H9 (cell line): ENCODE measurements at regions not wholly inside any gene's neighbourhood (a gene's known extent, or its start where the extent isn't known, plus 50 kb on each side); places are given as distances from the start of the nearest gene placed in this dataset.

Experiments
- DNase-seq: peaks from one replicate; pipeline ENCODE4 v3.0.0-alpha.2; 2017
- H2AFZ ChIP-seq: one replicate; pipeline ENCODE4 v1.6.1; 2013; ENCODE audit warnings: mild to moderate bottlenecking, low read length, control low read depth, moderate library complexity
- H2AK5ac ChIP-seq: 2 replicates; pipeline ENCODE4 v1.6.1; 2013; ENCODE audit warnings: low read length, control low read depth, mixed read lengths; ENCODE audit not compliant: insufficient read length
- H2BK120ac ChIP-seq: one replicate; pipeline ENCODE4 v1.6.1; 2013; ENCODE audit warnings: low read depth, mild to moderate bottlenecking, low read length, control low read depth, inconsistent platforms; ENCODE audit not compliant: poor library complexity, severe bottlenecking
- H2BK12ac ChIP-seq: 2 replicates; pipeline ENCODE4 v1.6.1; 2013; ENCODE audit warnings: low read length, control low read depth, mixed read lengths, low read depth; ENCODE audit not compliant: insufficient read length
- H2BK15ac ChIP-seq: 2 replicates; pipeline ENCODE4 v1.6.1; 2013; ENCODE audit warnings: low read depth, low read length, control low read depth
- H2BK20ac ChIP-seq: one replicate; pipeline ENCODE4 v1.6.1; 2013; ENCODE audit warnings: low read depth, mild to moderate bottlenecking, low read length, control low read depth, inconsistent platforms; ENCODE audit not compliant: poor library complexity, severe bottlenecking
- H2BK5ac ChIP-seq: 2 replicates; pipeline ENCODE4 v1.6.1; 2013; ENCODE audit warnings: low read length, control low read depth, mixed read lengths; ENCODE audit not compliant: insufficient read length
- H3K14ac ChIP-seq: 2 replicates; pipeline ENCODE4 v1.6.1; 2013; ENCODE audit warnings: low read length, control low read depth; ENCODE audit not compliant: insufficient read depth
- H3K18ac ChIP-seq: 2 replicates; pipeline ENCODE4 v1.6.1; 2013; ENCODE audit warnings: low read depth, mild to moderate bottlenecking, mixed read lengths, low read length, control low read depth; ENCODE audit not compliant: insufficient read length
- H3K23ac ChIP-seq: 2 replicates; pipeline ENCODE4 v1.6.1; 2013; ENCODE audit warnings: low read length, control low read depth, mixed read lengths, low read depth; ENCODE audit not compliant: insufficient read length
- H3K23me2 ChIP-seq: 2 replicates; pipeline ENCODE4 v1.6.1; 2013; ENCODE audit warnings: low read depth, mild to moderate bottlenecking, mixed read lengths, low read length, control low read depth; ENCODE audit not compliant: insufficient read length, poor library complexity, severe bottlenecking
- H3K27ac ChIP-seq: 2 replicates; pipeline ENCODE4 v1.5.1; 2013; ENCODE audit warnings: low read length, control low read depth, mixed read lengths, low read depth; ENCODE audit not compliant: insufficient read length
- H3K27me3 ChIP-seq: 2 replicates; pipeline ENCODE4 v1.6.1; 2013; ENCODE audit warnings: low read length, control low read depth, inconsistent platforms; ENCODE audit not compliant: insufficient read depth
- H3K4ac ChIP-seq: 2 replicates; pipeline ENCODE4 v1.6.1; 2013; ENCODE audit warnings: low read depth, mild to moderate bottlenecking, control low read depth, inconsistent platforms, low read length, moderate library complexity
- H3K4me1 ChIP-seq: 2 replicates; pipeline ENCODE4 v1.6.1; 2013; ENCODE audit warnings: low read length, control low read depth, inconsistent platforms; ENCODE audit not compliant: insufficient read depth
- H3K4me2 ChIP-seq: 2 replicates; pipeline ENCODE4 v1.6.1; 2013; ENCODE audit warnings: low read length, control low read depth, mixed read lengths; ENCODE audit not compliant: insufficient read length, insufficient read depth
- H3K56ac ChIP-seq: 2 replicates; pipeline ENCODE4 v1.6.1; 2013; ENCODE audit warnings: low read depth, mild to moderate bottlenecking, mixed read lengths, low read length, control low read depth; ENCODE audit not compliant: insufficient read length
- H3K79me1 ChIP-seq: 2 replicates; pipeline ENCODE4 v1.6.1; 2013; ENCODE audit warnings: low read depth, mild to moderate bottlenecking, moderate library complexity, low read length, control low read depth, inconsistent platforms; ENCODE audit not compliant: insufficient read depth, poor library complexity, severe bottlenecking
- H3K79me2 ChIP-seq: 2 replicates; pipeline ENCODE4 v1.6.1; 2013; ENCODE audit warnings: low read length, control low read depth, inconsistent platforms; ENCODE audit not compliant: insufficient read depth
- H3K9ac ChIP-seq: 2 replicates; pipeline ENCODE4 v1.6.1; 2013; ENCODE audit warnings: low read length, control low read depth, mixed read lengths; ENCODE audit not compliant: insufficient read length; ENCODE audit errors: extremely low read depth
- H3K9me3 ChIP-seq: one replicate; pipeline ENCODE4 v1.6.1; 2013; ENCODE audit warnings: low read depth, low read length, inconsistent platforms; ENCODE audit not compliant: control insufficient read depth
- H3T11ph ChIP-seq: one replicate; pipeline ENCODE4 v1.6.1; 2013; ENCODE audit warnings: mild to moderate bottlenecking, low read length, control low read depth, inconsistent platforms
- H4K20me1 ChIP-seq: one replicate; pipeline ENCODE4 v1.6.1; 2013; ENCODE audit not compliant: control insufficient read depth, insufficient read length, insufficient read depth
- H4K5ac ChIP-seq: 2 replicates; pipeline ENCODE4 v1.6.1; 2013; ENCODE audit warnings: low read depth, mild to moderate bottlenecking, mixed read lengths, low read length, control low read depth; ENCODE audit not compliant: insufficient read length
- H4K8ac ChIP-seq: replicated peaks from 2 replicates; pipeline ENCODE4 v1.6.1; 2013; ENCODE audit warnings: low read length, control low read depth, mixed read lengths, low read depth; ENCODE audit not compliant: insufficient read length
- H4K91ac ChIP-seq: 2 replicates; pipeline ENCODE4 v1.6.1; 2013; ENCODE audit warnings: low read depth, mild to moderate bottlenecking, moderate library complexity, mixed read lengths, low read length, control low read depth; ENCODE audit not compliant: insufficient read length
- H3K27ac Mint-ChIP-seq, 3 experiments: 2 replicates in 2 of 3; 3 replicates in 1 of 3; pipeline ENCODE4 v1.8.0; 2020 to 2021; ENCODE audit warnings: mixed read lengths in 3 of 3, mild to moderate bottlenecking in 1 of 3, moderate library complexity in 1 of 3
- H3K27me3 Mint-ChIP-seq: 2 replicates; pipeline ENCODE4 v1.8.0; 2021; ENCODE audit warnings: low read depth, mild to moderate bottlenecking, moderate library complexity, mixed read lengths
- H3K36me3 Mint-ChIP-seq, 3 experiments: 2 replicates in 2 of 3; 3 replicates in 1 of 3; pipeline ENCODE4 v1.8.0; 2020 to 2021; ENCODE audit warnings: low read depth in 3 of 3, mixed read lengths in 3 of 3; ENCODE audit not compliant: insufficient read depth in 1 of 3
- H3K4me1 Mint-ChIP-seq, 2 experiments: 2 replicates each; pipeline ENCODE4 v1.8.0; 2020; ENCODE audit warnings: mixed read lengths in 2 of 2
- H3K4me3 Mint-ChIP-seq, 2 experiments: 2 replicates in 1 of 2; 3 replicates in 1 of 2; pipeline ENCODE4 v1.8.0; 2020 to 2021; ENCODE audit warnings: mild to moderate bottlenecking in 2 of 2, mixed read lengths in 2 of 2, moderate library complexity in 1 of 2
- H3K9me3 Mint-ChIP-seq, 2 experiments: 2 replicates in 1 of 2; 3 replicates in 1 of 2; pipeline ENCODE4 v1.8.0; 2020; ENCODE audit warnings: mild to moderate bottlenecking in 2 of 2, mixed read lengths in 2 of 2, moderate library complexity in 1 of 2
- WGBS: extraction: QIAGEN DNeasy Blood & Tissue Kit; methylation state at CpG from one replicate; pipeline ENCODE4 v1.1.7; 2013; ENCODE audit warnings: missing lambda C conversion rate, low lambda C conversion rate, mixed read lengths; ENCODE audit not compliant: insufficient read length; ENCODE audit errors: extremely low coverage; 5-methylcytosine and 5-hydroxymethylcytosine counted together
- TF ChIP-seq, protein P1 (sequence below): fragments of 200-600 bp; sonication (generic); conservative IDR thresholded peaks from 3 replicates; pipeline ENCODE4 v1.8.0; 2021; ENCODE audit warnings: antibody characterized with exemption, mild to moderate bottlenecking

DNA sequence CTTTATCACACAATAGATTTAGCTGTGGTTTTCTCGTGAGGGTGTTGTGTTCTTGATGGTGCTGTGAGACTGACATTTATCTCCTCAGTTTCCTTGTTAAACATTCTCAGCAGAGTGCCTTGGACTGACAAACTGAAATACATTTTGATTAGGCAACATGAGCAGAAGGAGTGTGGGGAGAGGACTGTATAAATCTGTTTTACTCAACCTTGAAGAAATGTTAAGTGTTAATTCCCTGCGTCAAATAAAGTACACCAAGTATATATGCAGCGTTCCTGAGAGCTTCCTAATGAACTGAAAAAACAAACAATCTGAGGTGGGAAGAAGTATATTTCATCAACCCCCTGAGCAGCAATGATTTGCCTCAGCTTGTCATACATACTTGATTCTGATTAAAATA is 540.3 kb upstream of the B3GALT2 start:
- Mint-ChIP-seq H3K36me3 (peaks cover 0 to 3% (median 1%) of the 10 kb centered on the region in 3 experiments; a peak in 1 of 7 replicates), H3K4me3 (no peak overlapping the region), H3K27me3 (peaks cover 58% of the 10 kb centered on the region), H3K9me3 (peaks cover 2% of the 10 kb centered on the region in 2 experiments; a peak in 2 of 5 replicates), H3K27ac (no peak overlapping the region), H3K4me1 (peaks cover 17 to 18% of the 10 kb centered on the region in 2 experiments)
- Histone ChIP-seq H3K4me1 (peaks cover 3% of the 10 kb centered on the region; the same call in 1 of the 2 replicates), H2BK12ac (no peak overlapping the region), H3K14ac (no peak overlapping the region), H2BK15ac (no peak overlapping the region), H4K91ac (no peak overlapping the region), H3K27me3 (peaks cover 11% of the 10 kb centered on the region), H3T11ph (no peak overlapping the region), H3K56ac (no peak overlapping the region), H3K18ac (no peak overlapping the region), H2BK120ac (no peak overlapping the region), H3K23me2 (no peaks in the 10 kb centered on the region), H3K79me1 (no peaks in the 10 kb centered on the region), H3K9ac (no peak overlapping the region), H2BK5ac (no peak overlapping the region), H3K4ac (no peak overlapping the region), H2AFZ (no peak overlapping the region), H3K27ac (no peak overlapping the region), H3K23ac (no peak overlapping the region), H4K20me1 (no peaks in the 10 kb centered on the region), H3K4me2 (no peak overlapping the region), H3K79me2 (no peaks in the 10 kb centered on the region), H2BK20ac (no peak overlapping the region), H3K9me3 (no peaks in the 10 kb centered on the region), H4K8ac (no peak overlapping the region), H4K5ac (no peak overlapping the region), H2AK5ac (no peak overlapping the region)
- no CpG with 5 or more reads among the region's 3 CpGs for WGBS
- TF ChIP-seq, protein P1, sequence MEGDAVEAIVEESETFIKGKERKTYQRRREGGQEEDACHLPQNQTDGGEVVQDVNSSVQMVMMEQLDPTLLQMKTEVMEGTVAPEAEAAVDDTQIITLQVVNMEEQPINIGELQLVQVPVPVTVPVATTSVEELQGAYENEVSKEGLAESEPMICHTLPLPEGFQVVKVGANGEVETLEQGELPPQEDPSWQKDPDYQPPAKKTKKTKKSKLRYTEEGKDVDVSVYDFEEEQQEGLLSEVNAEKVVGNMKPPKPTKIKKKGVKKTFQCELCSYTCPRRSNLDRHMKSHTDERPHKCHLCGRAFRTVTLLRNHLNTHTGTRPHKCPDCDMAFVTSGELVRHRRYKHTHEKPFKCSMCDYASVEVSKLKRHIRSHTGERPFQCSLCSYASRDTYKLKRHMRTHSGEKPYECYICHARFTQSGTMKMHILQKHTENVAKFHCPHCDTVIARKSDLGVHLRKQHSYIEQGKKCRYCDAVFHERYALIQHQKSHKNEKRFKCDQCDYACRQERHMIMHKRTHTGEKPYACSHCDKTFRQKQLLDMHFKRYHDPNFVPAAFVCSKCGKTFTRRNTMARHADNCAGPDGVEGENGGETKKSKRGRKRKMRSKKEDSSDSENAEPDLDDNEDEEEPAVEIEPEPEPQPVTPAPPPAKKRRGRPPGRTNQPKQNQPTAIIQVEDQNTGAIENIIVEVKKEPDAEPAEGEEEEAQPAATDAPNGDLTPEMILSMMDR = no peak
- DNase-seq = no peak
